Choroid plexus epithelial cell (primary cell): ENCODE measurements at regions not wholly inside any gene's neighbourhood (a gene's known extent, or its start where the extent isn't known, plus 50 kb on each side); places are given as distances from the start of the nearest gene placed in this dataset.
A peak's percentile ranks its signal among the peaks of the same experiment; 100 is the strongest.

Experiments
- DNase-seq: peaks from one replicate; pipeline ENCODE4 v3.0.0-alpha.2; 2010; ENCODE audit warnings: low read depth
- H3K4me3 ChIP-seq: 2 replicates; pipeline ENCODE4 v1.5.1; 2011; ENCODE audit warnings: low read depth, mild to moderate bottlenecking, control low read depth, low read length, moderate library complexity
- TF ChIP-seq, protein P1 (sequence below): conservative IDR thresholded peaks from 2 replicates; pipeline ENCODE4 v1.5.1; 2011; ENCODE audit warnings: low read depth, mild to moderate bottlenecking, control low read depth, inconsistent platforms, low read length, moderate library complexity

DNA sequence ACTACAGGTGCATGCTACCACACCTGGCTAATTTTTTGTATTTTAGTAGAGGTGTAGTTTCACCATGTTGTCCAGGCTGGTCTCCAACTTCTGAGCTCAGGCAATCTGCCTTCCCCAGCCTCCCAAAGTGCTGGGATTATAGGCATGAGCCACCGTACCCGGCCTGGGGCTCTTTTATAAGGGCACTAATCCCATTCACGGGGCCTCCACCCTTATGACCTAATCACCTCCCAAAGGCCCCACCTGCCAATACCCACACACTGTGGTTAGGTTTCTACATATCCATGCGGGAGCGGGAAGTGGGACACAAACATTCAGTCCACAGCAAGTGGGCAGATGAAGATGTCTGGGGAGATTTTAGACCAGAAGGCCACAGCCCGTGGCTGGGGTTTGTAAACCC lies 164.7 kb upstream of the SH3BP4 start:
- no peak for DNase-seq
- TF ChIP-seq, protein P1, sequence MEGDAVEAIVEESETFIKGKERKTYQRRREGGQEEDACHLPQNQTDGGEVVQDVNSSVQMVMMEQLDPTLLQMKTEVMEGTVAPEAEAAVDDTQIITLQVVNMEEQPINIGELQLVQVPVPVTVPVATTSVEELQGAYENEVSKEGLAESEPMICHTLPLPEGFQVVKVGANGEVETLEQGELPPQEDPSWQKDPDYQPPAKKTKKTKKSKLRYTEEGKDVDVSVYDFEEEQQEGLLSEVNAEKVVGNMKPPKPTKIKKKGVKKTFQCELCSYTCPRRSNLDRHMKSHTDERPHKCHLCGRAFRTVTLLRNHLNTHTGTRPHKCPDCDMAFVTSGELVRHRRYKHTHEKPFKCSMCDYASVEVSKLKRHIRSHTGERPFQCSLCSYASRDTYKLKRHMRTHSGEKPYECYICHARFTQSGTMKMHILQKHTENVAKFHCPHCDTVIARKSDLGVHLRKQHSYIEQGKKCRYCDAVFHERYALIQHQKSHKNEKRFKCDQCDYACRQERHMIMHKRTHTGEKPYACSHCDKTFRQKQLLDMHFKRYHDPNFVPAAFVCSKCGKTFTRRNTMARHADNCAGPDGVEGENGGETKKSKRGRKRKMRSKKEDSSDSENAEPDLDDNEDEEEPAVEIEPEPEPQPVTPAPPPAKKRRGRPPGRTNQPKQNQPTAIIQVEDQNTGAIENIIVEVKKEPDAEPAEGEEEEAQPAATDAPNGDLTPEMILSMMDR = no peak
- no peak overlapping the region for H3K4me3 ChIP-seq

DNA sequence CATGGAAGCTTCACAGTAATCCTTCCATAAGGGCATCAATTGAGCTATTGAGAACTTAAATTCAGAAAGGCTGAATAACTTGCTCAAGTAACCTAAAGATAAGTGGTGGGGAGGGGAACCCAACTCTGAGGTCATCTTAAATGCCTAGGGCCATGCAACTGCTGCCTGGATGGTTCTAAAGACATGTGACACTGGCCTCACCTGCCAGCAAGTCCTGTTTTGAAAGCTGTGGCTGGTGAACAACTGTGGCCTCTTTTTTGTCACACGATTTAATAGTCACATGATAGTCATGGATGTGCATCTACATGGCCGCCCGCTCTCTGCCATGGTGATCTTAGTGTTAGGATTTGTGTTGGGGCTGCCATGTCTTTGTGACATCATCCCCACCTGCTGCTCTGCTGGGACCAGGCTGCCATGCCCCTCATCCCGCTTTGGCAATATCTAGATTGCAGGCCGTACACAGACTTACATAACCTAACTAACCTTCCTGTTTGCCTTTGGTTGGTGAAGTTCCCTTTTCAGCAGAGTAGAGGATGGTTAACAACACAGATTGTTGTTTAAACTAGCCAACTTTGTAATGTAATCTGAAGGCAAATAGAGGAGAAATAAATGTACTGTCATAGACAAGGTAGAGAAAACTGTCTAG lies 177.9 kb upstream of the SH3BP4 start:
- no peak overlapping the region for H3K4me3 ChIP-seq
- TF ChIP-seq, protein P1 = no peak
- no peak for DNase-seq

DNA sequence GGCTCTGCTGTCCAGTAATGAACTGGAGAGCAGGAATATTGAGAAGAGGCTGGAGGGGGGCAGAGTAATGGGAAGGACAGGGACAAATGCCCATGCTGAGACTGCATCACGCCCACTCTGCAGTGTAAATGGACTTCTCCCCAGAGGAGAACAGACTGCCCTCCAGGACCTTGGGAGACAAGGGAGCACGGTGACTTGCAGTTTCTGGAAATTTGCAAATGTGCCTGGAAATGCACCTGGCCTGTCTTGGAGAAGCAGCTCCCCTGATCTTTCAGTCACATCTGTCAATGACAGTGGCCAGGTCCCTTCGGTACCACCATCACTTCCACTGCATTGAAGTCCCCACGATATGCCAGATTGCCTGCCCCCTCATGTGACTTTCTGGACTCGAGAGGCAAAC lies 178.7 kb upstream of the SH3BP4 start:
- H3K4me3 ChIP-seq = no peak overlapping the region
- TF ChIP-seq, protein P1 = no peak
- no peak for DNase-seq

DNA sequence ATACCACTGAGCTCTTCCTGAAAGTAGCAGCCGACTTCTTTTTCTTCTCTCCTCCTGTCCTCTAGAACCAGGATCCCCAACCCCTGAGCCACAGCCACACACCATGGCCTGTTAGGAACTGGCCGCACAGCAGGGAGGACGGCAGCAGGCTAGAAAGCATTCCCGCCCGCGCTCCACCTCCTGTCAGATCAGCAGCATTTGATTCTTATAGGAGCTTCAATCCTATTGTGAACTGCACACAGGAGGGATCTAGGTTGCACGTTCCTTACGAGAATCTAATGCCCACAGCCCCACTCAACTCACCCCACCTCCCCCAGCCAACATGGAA lies 179.1 kb upstream of the SH3BP4 start:
- no peak for DNase-seq
- TF ChIP-seq, protein P1 = no peak
- no peak overlapping the region for H3K4me3 ChIP-seq

DNA sequence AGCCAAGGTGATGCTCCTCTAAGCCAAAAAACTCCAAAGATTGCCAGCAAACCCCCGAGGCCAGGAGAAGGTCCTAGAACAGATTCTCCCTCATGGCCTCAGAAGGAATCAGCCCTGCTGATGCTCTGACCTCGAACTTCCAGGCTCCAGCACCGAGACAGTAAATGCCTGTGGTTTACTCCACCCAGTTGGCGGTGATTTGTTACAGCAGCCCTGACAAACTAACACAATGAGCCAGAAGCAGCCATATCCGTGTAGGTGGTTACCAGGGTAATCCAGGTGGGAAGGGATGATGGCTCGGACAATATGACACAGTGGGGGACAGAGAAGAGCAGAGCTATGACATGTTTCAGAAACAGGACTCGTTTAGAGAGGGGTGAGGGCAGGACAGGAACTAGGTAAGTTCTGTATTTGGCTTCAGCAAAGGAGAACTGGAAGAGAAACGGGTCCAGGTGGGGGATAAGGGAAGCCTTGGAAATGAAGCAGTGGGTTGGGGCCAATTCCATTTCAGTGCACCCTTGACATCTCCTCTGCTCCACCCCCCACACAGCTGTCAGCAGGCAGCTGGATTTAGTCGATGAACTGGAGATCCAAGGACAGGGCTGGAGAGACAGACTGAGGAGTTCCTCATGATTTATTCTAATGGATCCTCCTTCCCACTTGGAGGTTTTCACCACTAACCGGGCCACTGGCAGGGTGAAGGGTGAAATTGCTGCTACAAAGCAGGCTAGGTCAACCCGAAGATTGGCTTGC lies 179.7 kb upstream of the SH3BP4 start:
- TF ChIP-seq, protein P1 = no peak
- no peak overlapping the region for H3K4me3 ChIP-seq
- peak; percentile 60 for DNase-seq

DNA sequence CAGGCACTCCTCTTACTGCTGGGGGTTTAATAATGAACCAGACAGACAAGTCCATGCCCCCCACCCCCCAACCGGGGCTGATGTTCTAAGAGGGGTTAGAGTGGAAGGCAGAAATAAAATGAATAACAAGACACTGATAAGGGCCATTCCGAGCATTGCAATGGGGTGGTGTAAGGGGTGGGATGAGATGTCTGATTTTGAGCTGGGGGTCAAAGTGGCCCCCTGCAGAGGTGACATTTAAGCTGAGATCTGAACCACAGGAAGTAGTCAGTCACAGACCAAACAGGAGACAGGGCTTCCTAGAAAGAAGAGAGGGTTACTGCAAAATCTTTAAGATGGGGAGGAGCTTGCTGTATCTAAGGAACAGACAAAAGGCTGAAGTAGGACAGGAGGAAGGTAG lies 180.6 kb upstream of the SH3BP4 start:
- TF ChIP-seq, protein P1 = no peak

DNA sequence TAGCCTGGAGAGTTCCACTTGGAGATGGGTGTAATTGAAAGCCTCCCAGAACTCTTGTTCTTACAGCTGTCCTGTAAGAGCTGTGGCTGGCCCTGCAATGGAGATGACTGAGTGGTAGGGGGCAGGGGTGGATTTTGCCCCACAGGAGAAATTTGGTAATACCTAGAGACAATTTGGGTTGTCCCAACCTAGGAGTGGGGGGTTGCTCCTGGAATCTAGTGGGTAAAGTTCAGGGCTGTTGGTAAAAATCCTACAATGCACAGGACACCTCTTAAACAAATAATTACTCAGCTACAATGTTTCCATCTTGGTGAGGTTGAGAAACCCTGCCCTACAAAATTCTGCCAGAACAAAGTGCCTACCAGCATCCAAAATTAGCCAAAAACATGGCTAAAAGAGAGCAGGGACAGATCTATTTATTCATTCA lies 181.1 kb upstream of the SH3BP4 start:
- no peak for DNase-seq
- TF ChIP-seq, protein P1 = no peak
- no peak overlapping the region for H3K4me3 ChIP-seq

More for the DNA sequence above, 180.6 kb upstream of the SH3BP4 start:
- DNase-seq = no peak
- H3K4me3 ChIP-seq = no peak overlapping the region
